Right lobe of liver (tissue), 4 donors: ENCODE measurements at regions not wholly inside any gene's neighbourhood (a gene's known extent, or its start where the extent isn't known, plus 50 kb on each side); places are given as distances from the start of the nearest gene placed in this dataset.

ENCODE experiments used
- POLR2A ChIP-seq: fragments of 450-650 bp; IDR thresholded peaks from one replicate; pipeline ENCODE4 v1.6.1; 2017; ENCODE audit warnings: antibody characterized with exemption, mild to moderate bottlenecking
- TF ChIP-seq, protein P1 (sequence below), 4 donors: fragments of 200-600 bp in 3 of 4; fragments of 450-650 bp in 1 of 4; IDR thresholded peaks; one replicate each; pipeline versions ENCODE4 v1.5.1 to v1.8.0; 2016 to 2022; ENCODE audit warnings: antibody characterized with exemption in 4 of 4, mild to moderate bottlenecking in 2 of 4
- donor health status: DM: no; HTN: no; CAD: no.
- donor health status: DM: no; HTN: no; CAD: no.
- donor health status: DM: no; HTN: yes; CAD: no.

DNA sequence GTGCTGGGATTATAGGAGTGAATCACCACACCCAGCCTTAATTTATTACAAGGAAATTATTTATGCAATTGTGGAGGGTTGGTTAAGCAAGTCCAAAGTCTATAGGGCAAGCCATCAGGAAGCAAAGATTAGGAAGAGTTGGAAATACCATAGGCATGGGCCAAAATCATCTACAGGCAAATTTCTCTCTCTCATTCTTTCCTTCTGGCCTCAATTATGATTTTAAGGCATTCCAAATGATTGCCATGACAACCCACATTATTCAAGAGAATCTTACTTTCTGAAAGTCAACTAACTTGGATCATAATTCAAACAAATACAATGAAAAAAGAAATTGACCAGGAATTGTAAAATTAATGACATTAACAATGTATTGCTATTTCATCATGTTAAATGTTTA is 400.8 kb downstream of the GPM6A start:
- TF ChIP-seq, protein P1, sequence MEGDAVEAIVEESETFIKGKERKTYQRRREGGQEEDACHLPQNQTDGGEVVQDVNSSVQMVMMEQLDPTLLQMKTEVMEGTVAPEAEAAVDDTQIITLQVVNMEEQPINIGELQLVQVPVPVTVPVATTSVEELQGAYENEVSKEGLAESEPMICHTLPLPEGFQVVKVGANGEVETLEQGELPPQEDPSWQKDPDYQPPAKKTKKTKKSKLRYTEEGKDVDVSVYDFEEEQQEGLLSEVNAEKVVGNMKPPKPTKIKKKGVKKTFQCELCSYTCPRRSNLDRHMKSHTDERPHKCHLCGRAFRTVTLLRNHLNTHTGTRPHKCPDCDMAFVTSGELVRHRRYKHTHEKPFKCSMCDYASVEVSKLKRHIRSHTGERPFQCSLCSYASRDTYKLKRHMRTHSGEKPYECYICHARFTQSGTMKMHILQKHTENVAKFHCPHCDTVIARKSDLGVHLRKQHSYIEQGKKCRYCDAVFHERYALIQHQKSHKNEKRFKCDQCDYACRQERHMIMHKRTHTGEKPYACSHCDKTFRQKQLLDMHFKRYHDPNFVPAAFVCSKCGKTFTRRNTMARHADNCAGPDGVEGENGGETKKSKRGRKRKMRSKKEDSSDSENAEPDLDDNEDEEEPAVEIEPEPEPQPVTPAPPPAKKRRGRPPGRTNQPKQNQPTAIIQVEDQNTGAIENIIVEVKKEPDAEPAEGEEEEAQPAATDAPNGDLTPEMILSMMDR (IDR thresholded peaks at IDR 0.05) = no peak
- TF ChIP-seq POLR2A = no peak
